Tibial nerve (tissue), 4 donors: ENCODE measurements at regions not wholly inside any gene's neighbourhood (a gene's known extent, or its start where the extent isn't known, plus 50 kb on each side); places are given as distances from the start of the nearest gene placed in this dataset.

Source experiments
- DNase-seq, 2 donors: peaks; one replicate each; pipeline ENCODE4 v3.0.0-alpha.2; 2019; ENCODE audit warnings: low spot score in 2 of 2
- H3K27ac ChIP-seq, 4 donors: fragments of 200-600 bp; sonication (generic) in 3 of 4; one replicate each; pipeline ENCODE4 v1.5.1; 2017 to 2019; ENCODE audit warnings: mild to moderate bottlenecking in 1 of 4
- H3K27me3 ChIP-seq, 2 donors: fragments of 200-600 bp; sonication (generic) in 1 of 2; one replicate each; pipeline versions ENCODE4 v1.5.1 to v1.6.0; 2017 to 2019
- H3K36me3 ChIP-seq, 3 donors: fragments of 200-600 bp; sonication (generic); one replicate each; pipeline ENCODE4 v1.5.1; 2018 to 2019
- H3K4me1 ChIP-seq, 4 donors: fragments of 200-600 bp; sonication (generic) in 3 of 4; one replicate each; pipeline ENCODE4 v1.5.1; 2017 to 2019
- H3K4me3 ChIP-seq, 4 donors: fragments of 200-600 bp; sonication (generic) in 3 of 4; one replicate each; pipeline ENCODE4 v1.5.1; 2017 to 2019; ENCODE audit warnings: mild to moderate bottlenecking in 1 of 4, moderate library complexity in 1 of 4
- H3K9me3 ChIP-seq, 4 donors: fragments of 200-600 bp; sonication (generic) in 3 of 4; one replicate each; pipeline ENCODE4 v1.5.1; 2017 to 2019
- EP300 ChIP-seq, 2 donors: sonication (generic); formaldehyde crosslinking; IDR thresholded peaks; one replicate each; pipeline ENCODE4 v1.6.1; 2017; ENCODE audit warnings: antibody characterized with exemption in 2 of 2, mild to moderate bottlenecking in 1 of 2
- POLR2A ChIP-seq, 2 donors: fragments of 450-650 bp; IDR thresholded peaks; one replicate each; pipeline ENCODE4 v1.6.1; 2017; ENCODE audit warnings: antibody characterized with exemption in 2 of 2, mild to moderate bottlenecking in 2 of 2, moderate library complexity in 2 of 2
- WGBS, 2 donors: methylation state at CpG; one replicate each; pipeline ENCODE4 v1.1.5; 2018; 5-methylcytosine and 5-hydroxymethylcytosine counted together
- TF ChIP-seq, protein P1 (sequence below), 5 experiments: fragments of 200-600 bp in 3 of 5; fragments of 450-650 bp in 2 of 5; sonication (generic) in 3 of 5; IDR thresholded peaks; one replicate each; pipeline ENCODE4 v1.5.1; 2016 to 2019; ENCODE audit warnings: antibody characterized with exemption in 5 of 5, mild to moderate bottlenecking in 3 of 5, moderate library complexity in 2 of 5

DNA sequence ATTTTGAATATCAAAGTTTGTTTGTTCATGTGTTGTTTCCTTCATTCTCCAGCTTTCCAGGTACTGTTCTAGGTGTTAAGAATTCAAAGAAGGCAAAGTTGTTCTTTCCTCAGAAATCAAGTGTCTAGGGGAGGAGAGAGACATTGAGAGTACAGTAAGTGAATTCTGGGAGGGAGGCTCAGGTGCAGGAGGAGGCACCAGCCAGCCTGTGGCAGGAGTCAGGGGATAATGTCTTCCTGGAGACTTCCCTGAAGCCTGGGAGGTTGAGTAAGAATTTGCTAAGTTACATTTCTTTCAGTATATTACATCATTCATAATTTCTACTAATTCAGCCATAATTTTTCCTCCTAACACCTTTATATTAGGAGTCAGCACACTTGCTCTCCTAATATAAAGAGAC, 462.1 kb downstream of the TDRD15 start:
- Histone ChIP-seq H3K27me3 (no peaks in the 10 kb centered on the region), H3K4me1 (no peaks in the 10 kb centered on the region), H3K9me3 (peaks cover 0 to 6% (median 0%) of the 10 kb centered on the region in 4 donors), H3K27ac (no peak overlapping the region), H3K4me3 (no peak overlapping the region), H3K36me3 (no peaks in the 10 kb centered on the region)
- DNase-seq, result no peak
- TF ChIP-seq EP300 (IDR thresholded peaks at IDR 0.05) (no peak), POLR2A (IDR thresholded peaks at IDR 0.05) (no peak)
- TF ChIP-seq, protein P1, sequence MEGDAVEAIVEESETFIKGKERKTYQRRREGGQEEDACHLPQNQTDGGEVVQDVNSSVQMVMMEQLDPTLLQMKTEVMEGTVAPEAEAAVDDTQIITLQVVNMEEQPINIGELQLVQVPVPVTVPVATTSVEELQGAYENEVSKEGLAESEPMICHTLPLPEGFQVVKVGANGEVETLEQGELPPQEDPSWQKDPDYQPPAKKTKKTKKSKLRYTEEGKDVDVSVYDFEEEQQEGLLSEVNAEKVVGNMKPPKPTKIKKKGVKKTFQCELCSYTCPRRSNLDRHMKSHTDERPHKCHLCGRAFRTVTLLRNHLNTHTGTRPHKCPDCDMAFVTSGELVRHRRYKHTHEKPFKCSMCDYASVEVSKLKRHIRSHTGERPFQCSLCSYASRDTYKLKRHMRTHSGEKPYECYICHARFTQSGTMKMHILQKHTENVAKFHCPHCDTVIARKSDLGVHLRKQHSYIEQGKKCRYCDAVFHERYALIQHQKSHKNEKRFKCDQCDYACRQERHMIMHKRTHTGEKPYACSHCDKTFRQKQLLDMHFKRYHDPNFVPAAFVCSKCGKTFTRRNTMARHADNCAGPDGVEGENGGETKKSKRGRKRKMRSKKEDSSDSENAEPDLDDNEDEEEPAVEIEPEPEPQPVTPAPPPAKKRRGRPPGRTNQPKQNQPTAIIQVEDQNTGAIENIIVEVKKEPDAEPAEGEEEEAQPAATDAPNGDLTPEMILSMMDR (IDR thresholded peaks at IDR 0.05), result no peak

DNA sequence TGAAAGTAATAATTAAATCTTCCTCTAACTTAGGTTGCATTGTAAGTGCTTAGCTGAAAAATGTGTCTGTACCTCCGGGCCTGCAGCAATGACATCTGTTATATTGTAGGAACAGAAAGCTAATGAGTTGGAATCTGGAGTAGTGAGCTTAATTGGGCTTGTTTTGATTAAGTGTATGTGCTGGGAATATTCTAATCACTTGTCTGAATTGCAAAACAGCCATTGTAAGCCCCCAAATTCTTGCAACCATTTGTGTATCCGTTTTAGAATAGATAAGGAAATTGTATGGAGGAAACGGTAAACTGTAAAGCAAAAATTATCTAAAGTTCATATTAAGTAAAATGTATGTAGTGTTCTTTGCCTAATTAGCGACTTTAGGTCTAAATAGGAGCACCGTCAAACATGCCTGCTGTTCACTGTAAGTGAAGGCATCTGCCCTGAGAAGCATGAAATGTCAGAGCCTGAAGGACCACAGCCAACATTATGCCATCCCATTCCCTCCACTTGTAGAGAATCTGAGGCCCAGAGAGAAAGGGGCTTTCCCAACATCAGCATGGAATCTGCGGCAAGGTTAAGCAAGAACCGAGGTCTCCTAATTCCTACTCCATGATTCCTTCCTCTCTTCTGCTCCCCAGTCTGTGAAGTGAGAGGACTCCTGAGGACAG, 466.4 kb downstream of the TDRD15 start:
- Histone ChIP-seq H3K36me3 (no peaks in the 10 kb centered on the region), H3K9me3 (no peaks in the 10 kb centered on the region), H3K4me3 (no peak overlapping the region), H3K27me3 (no peaks in the 10 kb centered on the region), H3K4me1 (no peaks in the 10 kb centered on the region), H3K27ac (no peak overlapping the region)
- DNase-seq, result no peak
- WGBS, 2 donors, result 77 to 78% methylated on average over 7 of the region's 7 CpGs
- TF ChIP-seq POLR2A (IDR thresholded peaks at IDR 0.05), result no peak
- no peak for TF ChIP-seq EP300 (IDR thresholded peaks at IDR 0.05)
- TF ChIP-seq, protein P1 (IDR thresholded peaks at IDR 0.05), result no peak

DNA sequence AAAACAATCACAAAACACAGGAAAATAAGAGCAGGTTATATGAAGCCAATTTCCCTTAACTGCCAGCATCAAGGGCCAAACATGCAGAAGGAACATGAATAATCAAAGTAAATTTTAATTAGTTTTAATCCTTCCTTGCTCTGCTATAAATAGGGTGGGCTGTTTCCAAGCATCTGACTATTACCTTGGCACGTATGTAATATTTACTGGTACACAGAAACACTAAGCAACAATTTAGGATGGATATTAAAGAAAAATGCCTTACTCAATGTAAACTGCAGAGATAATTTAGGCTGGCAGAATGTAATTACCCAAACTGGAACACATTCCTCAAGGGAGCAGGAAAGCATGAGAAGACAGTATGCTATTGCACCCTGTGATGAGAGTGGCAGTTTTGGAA, 468.2 kb downstream of the TDRD15 start:
- DNase-seq, result no peak
- WGBS, 2 donors, result 84 to 88% methylated on average over 1 of the region's 1 CpG
- Histone ChIP-seq H3K4me1 (no peaks in the 10 kb centered on the region), H3K27ac (no peak overlapping the region), H3K36me3 (no peaks in the 10 kb centered on the region), H3K9me3 (no peaks in the 10 kb centered on the region), H3K4me3 (no peak overlapping the region), H3K27me3 (no peaks in the 10 kb centered on the region)
- TF ChIP-seq POLR2A (IDR thresholded peaks at IDR 0.05), result no peak
- no peak for TF ChIP-seq EP300 (IDR thresholded peaks at IDR 0.05)
- TF ChIP-seq, protein P1 (IDR thresholded peaks at IDR 0.05), result no peak

DNA sequence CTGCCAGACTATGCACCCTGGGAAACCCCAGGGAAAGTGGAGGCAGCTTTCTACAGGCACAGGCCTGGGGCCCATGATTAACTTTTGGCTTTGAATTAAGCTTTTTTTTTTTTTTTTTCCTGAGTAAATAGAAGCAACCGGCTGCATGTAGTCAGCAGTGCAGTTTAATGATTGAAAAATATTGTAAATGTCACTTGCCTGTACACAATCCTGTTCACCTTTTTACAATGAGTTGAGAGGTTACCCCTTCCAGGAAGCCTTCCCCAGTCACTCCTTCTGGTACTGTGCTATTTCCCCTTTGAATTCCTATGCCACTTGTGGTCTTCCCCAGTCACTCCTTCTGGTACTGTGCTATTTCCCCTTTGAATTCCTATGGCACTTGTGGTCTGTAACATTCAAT, 475.6 kb downstream of the TDRD15 start:
- WGBS, 2 donors, result 16 to 17% methylated on average over 1 of the region's 1 CpG
- H3K36me3 ChIP-seq, result no peaks in the 10 kb centered on the region
- H3K9me3 ChIP-seq, result no peaks in the 10 kb centered on the region
- DNase-seq, result no peak
- H3K27ac ChIP-seq, result no peak overlapping the region
- no peak for TF ChIP-seq POLR2A (IDR thresholded peaks at IDR 0.05)
- TF ChIP-seq, protein P1 (IDR thresholded peaks at IDR 0.05), result no peak
- no peak for TF ChIP-seq EP300 (IDR thresholded peaks at IDR 0.05)
- H3K4me1 ChIP-seq, result no peaks in the 10 kb centered on the region
- no peak overlapping the region for H3K4me3 ChIP-seq
- H3K27me3 ChIP-seq, result no peaks in the 10 kb centered on the region

DNA sequence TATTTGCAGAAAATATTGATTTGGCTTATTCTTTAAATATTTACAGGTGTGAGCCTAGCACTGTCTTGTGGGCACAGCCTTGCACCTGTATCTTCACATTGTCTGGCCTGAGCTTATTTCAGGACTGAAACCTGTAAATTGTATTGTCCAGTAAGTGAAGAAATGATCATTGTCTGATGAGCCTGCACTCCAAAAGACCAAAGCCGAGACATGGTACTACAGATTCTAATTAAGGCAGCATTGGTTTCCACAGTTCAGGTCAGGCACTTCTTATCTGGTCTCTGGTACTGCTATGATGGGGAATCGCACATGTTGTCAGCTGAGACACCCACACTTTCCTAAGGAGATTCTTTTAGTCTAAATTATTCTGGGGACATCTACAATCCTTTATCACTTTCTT, 479.0 kb downstream of the TDRD15 start:
- WGBS, 2 donors, result 93 to 98% methylated on average over 2 of the region's 2 CpGs
- Histone ChIP-seq H3K9me3 (no peaks in the 10 kb centered on the region), H3K36me3 (no peaks in the 10 kb centered on the region), H3K27ac (no peak overlapping the region), H3K4me1 (no peaks in the 10 kb centered on the region), H3K27me3 (no peaks in the 10 kb centered on the region), H3K4me3 (no peak overlapping the region)
- TF ChIP-seq, protein P1 (IDR thresholded peaks at IDR 0.05), result no peak
- TF ChIP-seq EP300 (IDR thresholded peaks at IDR 0.05), result no peak
- no peak for TF ChIP-seq POLR2A (IDR thresholded peaks at IDR 0.05)
- DNase-seq, result no peak
